ENCODE measurements at regions not wholly inside any gene's neighbourhood (a gene's known extent, or its start where the extent isn't known, plus 50 kb on each side); places are given as distances from the start of the nearest gene placed in this dataset.

GRCh38 chr2:2832657-2833056 lies 501.6 kb upstream of the MYT1L start:
- Histone ChIP-seq H3K4me1 (ENCODE audit: insufficient read depth) (no peaks in the 10 kb centered on the region), H3K36me3 (no peaks in the 10 kb centered on the region), H3K9me3 (no peaks in the 10 kb centered on the region), H3K27me3 (no peaks in the 10 kb centered on the region), H3K4me3 (no peak overlapping the region), H3K27ac (no peak overlapping the region)
- TF ChIP-seq EP300 (IDR thresholded peaks at IDR 0.05), result no peak
- no peak for TF ChIP-seq POLR2A (IDR thresholded peaks at IDR 0.05)
- TF ChIP-seq CTCF (IDR thresholded peaks at IDR 0.05), result no peak
- 84 to 88% (median 87%) methylated on average over 9 of the region's 9 CpGs for WGBS, 3 donors
- DNase-seq, result no peak
- intact Hi-C loops (cut with DNase I), result no loop called here

- 21 to 33% (median 24%) methylated on average over 11 of the region's 11 CpGs for WGBS, 3 donors
Measured at GRCh38 chr2:2831633-2832032, 500.6 kb upstream of the MYT1L start.

DNA sequence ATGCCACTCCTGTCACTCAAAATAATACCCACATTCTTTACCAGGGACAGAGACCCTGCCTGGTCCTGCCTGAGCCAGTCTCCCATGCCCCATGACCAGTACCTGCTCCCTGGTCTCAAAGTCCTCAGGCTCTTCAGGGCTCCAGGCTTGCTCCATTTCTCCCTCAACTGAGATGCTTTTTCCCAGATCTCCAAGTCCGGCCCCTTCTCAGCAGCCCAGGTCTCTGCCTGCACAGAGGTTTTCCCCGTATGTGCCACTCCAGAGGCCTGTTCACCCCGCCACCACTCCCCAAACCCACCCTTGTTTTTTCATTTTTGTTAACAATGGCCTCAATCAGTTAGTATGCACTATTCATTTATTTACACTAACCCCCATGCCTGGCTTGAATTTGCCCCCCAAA lies 499.5 kb upstream of the MYT1L start:
- TF ChIP-seq EP300 (IDR thresholded peaks at IDR 0.05), result no peak
- no peak for TF ChIP-seq POLR2A (IDR thresholded peaks at IDR 0.05)
- no peak for TF ChIP-seq CTCF (IDR thresholded peaks at IDR 0.05)
- no peaks in the 10 kb centered on the region for H3K9me3 ChIP-seq
- no peak overlapping the region for H3K4me3 ChIP-seq
- no peak overlapping the region for H3K27ac ChIP-seq
- DNase-seq, result no peak
- 88 to 94% (median 93%) methylated on average over 3 of the region's 3 CpGs for WGBS, 3 donors
- H3K4me1 ChIP-seq (ENCODE audit: insufficient read depth), result no peaks in the 10 kb centered on the region
- intact Hi-C loops (cut with DNase I), result no loop called here
- H3K27me3 ChIP-seq, result no peaks in the 10 kb centered on the region
- H3K36me3 ChIP-seq, result no peaks in the 10 kb centered on the region

More at GRCh38 chr2:2831633-2832032, 500.6 kb upstream of the MYT1L start:
- H3K4me1 ChIP-seq (ENCODE audit: insufficient read depth), result no peaks in the 10 kb centered on the region
- H3K27ac ChIP-seq, result no peak overlapping the region
- H3K4me3 ChIP-seq, result no peak overlapping the region
- no peaks in the 10 kb centered on the region for H3K9me3 ChIP-seq
- intact Hi-C loops (cut with DNase I), result no loop called here
- TF ChIP-seq CTCF (IDR thresholded peaks at IDR 0.05) (no peak), EP300 (IDR thresholded peaks at IDR 0.05) (no peak), POLR2A (IDR thresholded peaks at IDR 0.05) (no peak)
- DNase-seq, result no peak
- no peaks in the 10 kb centered on the region for H3K27me3 ChIP-seq
- H3K36me3 ChIP-seq, result no peaks in the 10 kb centered on the region

GRCh38 chr2:2828774-2829368 lies 497.8 kb upstream of the MYT1L start:
- intact Hi-C loops (cut with DNase I), result no loop called here
- WGBS, 3 donors, result 13 to 17% (median 15%) methylated on average over 13 of the region's 13 CpGs
- DNase-seq, result no peak

More at GRCh38 chr2:2828774-2829368, 497.8 kb upstream of the MYT1L start:
- Histone ChIP-seq H3K27me3 (no peaks in the 10 kb centered on the region), H3K4me3 (no peak overlapping the region), H3K36me3 (no peaks in the 10 kb centered on the region), H3K9me3 (no peaks in the 10 kb centered on the region), H3K27ac (no peak overlapping the region), H3K4me1 (ENCODE audit: insufficient read depth) (no peaks in the 10 kb centered on the region)
- TF ChIP-seq EP300 (IDR thresholded peaks at IDR 0.05) (no peak), CTCF (IDR thresholded peaks at IDR 0.05) (no peak), POLR2A (IDR thresholded peaks at IDR 0.05) (no peak)
